K562 (cell line): ENCODE measurements at regions not wholly inside any gene's neighbourhood (a gene's known extent, or its start where the extent isn't known, plus 50 kb on each side); places are given as distances from the start of the nearest gene placed in this dataset.

Experiments
- ATAC-seq: fragments of 200-7000 bp; cut with Tn5 transposase; 3 replicates; pipeline ENCODE4 v1.9.1; 2020; ENCODE audit warnings: moderate library complexity
- BruUV-seq: library from RNA; stranded (reverse); fragments of 400-500 nt; replicated peaks from 2 replicates; lab custom pipeline; 2021; lab: Mats Ljungman, UMichigan
- CTCF ChIA-PET: fragments of 300-600 bp; formaldehyde crosslinking; extraction: SDS; loops from one replicate; lab custom pipeline; 2021; ENCODE audit warnings: low intra/inter-chr PET ratio; lab: Yijun Ruan, JAX
- POLR2A ChIA-PET: fragments of 300-600, 350-650 bp; sonication (Branson Sonifier 250); formaldehyde crosslinking; extraction: SDS; loops from one replicate; lab custom pipeline; 2021; ENCODE audit warnings: antibody characterized with exemption, inconsistent platforms; lab: Yijun Ruan, JAX
- DNase-seq, 4 experiments: peaks; one replicate each; pipeline versions ENCODE4 v3.0.0 to v3.0.0-alpha.2; 2011 to 2018; ENCODE audit warnings: low spot score in 3 of 4, mixed read lengths in 3 of 4; ENCODE audit errors: extremely low read depth in 1 of 4
- FAIRE-seq: peaks from 2 replicates; lab custom pipeline; 2011; peaks lifted over from hg19 to GRCh38; lab: Jason Lieb, UNC
- H2AFZ ChIP-seq: 2 replicates; pipeline ENCODE4 v1.6.0; 2011; ENCODE audit warnings: low read depth, low read length, control low read depth, inconsistent platforms
- H3K27ac ChIP-seq: fragments of 200-600 bp; 3 replicates; pipeline ENCODE4 v1.8.0; 2011; ENCODE audit warnings: low read depth, mild to moderate bottlenecking, control low read depth, inconsistent platforms, low read length, moderate library complexity, mixed read lengths; ENCODE audit errors: extremely low read depth
- H3K27me3 ChIP-seq, 2 experiments: fragments of 300-600 bp in 1 of 2; 2 replicates in 1 of 2; 3 replicates in 1 of 2; pipeline versions ENCODE4 v1.6.0 to v1.8.0; 2011; ENCODE audit warnings: inconsistent platforms in 2 of 2, low read length in 2 of 2, mild to moderate bottlenecking in 1 of 2, mixed read lengths in 1 of 2, moderate library complexity in 1 of 2; ENCODE audit not compliant: control insufficient read depth in 2 of 2, insufficient read depth in 2 of 2
- H3K36me3 ChIP-seq: fragments of 300-600 bp; 3 replicates; pipeline ENCODE4 v1.8.0; 2011; ENCODE audit warnings: mild to moderate bottlenecking, low read length, inconsistent platforms; ENCODE audit not compliant: control insufficient read depth, insufficient read depth
- H3K4me1 ChIP-seq, 2 experiments: fragments of 200-600 bp in 1 of 2; replicated peaks in 1 of 2; 2 replicates in 1 of 2; 3 replicates in 1 of 2; pipeline versions ENCODE4 v1.5.1 to v1.8.0; 2011; ENCODE audit warnings: inconsistent platforms in 2 of 2, low read length in 2 of 2, mild to moderate bottlenecking in 1 of 2, mixed read lengths in 1 of 2, moderate library complexity in 1 of 2; ENCODE audit not compliant: control insufficient read depth in 2 of 2, insufficient read depth in 2 of 2
- H3K4me2 ChIP-seq: 2 replicates; pipeline ENCODE4 v1.6.1; 2011; ENCODE audit warnings: low read length, control low read depth, inconsistent platforms, mixed read lengths; ENCODE audit not compliant: insufficient read depth
- H3K4me3 ChIP-seq: fragments of 200-600 bp; sonication (generic), shearing (Covaris generic); 2 replicates; pipeline ENCODE4 v1.5.1; 2016; ENCODE audit warnings: control low read depth, inconsistent platforms
- H3K79me2 ChIP-seq: fragments of 200-600 bp; 3 replicates; pipeline ENCODE4 v1.8.0; 2011; ENCODE audit warnings: low read length, inconsistent platforms; ENCODE audit not compliant: control insufficient read depth, insufficient read depth
- H3K9ac ChIP-seq, 2 experiments: 2 replicates each; pipeline versions ENCODE4 v1.6.0 to v1.6.1; 2011; ENCODE audit warnings: low read depth in 2 of 2, low read length in 2 of 2, control low read depth in 1 of 2, inconsistent platforms in 1 of 2, mild to moderate bottlenecking in 1 of 2, mixed read lengths in 1 of 2; ENCODE audit not compliant: insufficient read depth in 1 of 2
- H3K9me1 ChIP-seq: one replicate; pipeline ENCODE4 v1.6.0; 2011; ENCODE audit warnings: inconsistent platforms, mild to moderate bottlenecking, low read length, moderate library complexity; ENCODE audit not compliant: control insufficient read depth, insufficient read depth
- H3K9me3 ChIP-seq: replicated peaks from 2 replicates; pipeline ENCODE4 v1.5.1; 2011; ENCODE audit warnings: low read depth, low read length, inconsistent platforms; ENCODE audit not compliant: control insufficient read depth, insufficient read depth
- H4K20me1 ChIP-seq: replicated peaks from 2 replicates; pipeline ENCODE4 v1.6.1; 2011; ENCODE audit warnings: low read length, inconsistent platforms, mixed read lengths; ENCODE audit not compliant: control insufficient read depth, insufficient read depth
- ATF7 ChIP-seq: fragments of 450-650 bp; IDR thresholded peaks from 2 replicates; pipeline ENCODE4 v1.7.1; 2014; ENCODE audit warnings: mild to moderate bottlenecking, moderate library complexity
- DACH1 ChIP-seq: fragments of 450-650 bp; IDR thresholded peaks from 2 replicates; pipeline ENCODE4 v1.6.1; 2018; ENCODE audit not compliant: partially characterized antibody
- GABPB1 ChIP-seq: sonication (generic); formaldehyde crosslinking; IDR thresholded peaks from 2 replicates; pipeline ENCODE4 v1.8.0; 2022; ENCODE audit warnings: mild to moderate bottlenecking, missing genetic modification reagents
- MCM7 ChIP-seq, 2 experiments: fragments of 450-650 bp; IDR thresholded peaks; 2 replicates each; pipeline ENCODE4 v1.6.1; 2016 to 2018
- NFYB ChIP-seq: IDR thresholded peaks from 2 replicates; pipeline ENCODE4 v1.6.1; 2011; ENCODE audit warnings: mild to moderate bottlenecking, moderate library complexity; ENCODE audit not compliant: insufficient read length; ENCODE audit errors: extremely low read depth
- NR2C1 ChIP-seq, 2 experiments: fragments of 450-650 bp; IDR thresholded peaks; 2 replicates each; pipeline ENCODE4 v1.6.1; 2017; ENCODE audit warnings: mild to moderate bottlenecking in 2 of 2, antibody characterized with exemption in 1 of 2, inconsistent platforms in 1 of 2, missing compliant biosample characterization in 1 of 2, missing genetic modification characterization in 1 of 2
- PHB2 ChIP-seq: fragments of 450-650 bp; IDR thresholded peaks from 2 replicates; pipeline ENCODE4 v1.6.1; 2017; ENCODE audit warnings: low read depth
- RBBP5 ChIP-seq: fragments of 200-600 bp; sonication (generic); IDR thresholded peaks from 2 replicates; pipeline ENCODE4 v1.6.1; 2012; ENCODE audit warnings: borderline replicate concordance, mild to moderate bottlenecking, low read length, control low read depth, inconsistent platforms; ENCODE audit not compliant: insufficient read depth, poor library complexity, severe bottlenecking
- RCOR1 ChIP-seq, 2 experiments: IDR thresholded peaks; 2 replicates each; pipeline ENCODE4 v1.6.1; 2012; ENCODE audit warnings: low read depth in 2 of 2, low read length in 2 of 2, borderline replicate concordance in 1 of 2, improper control_type of control experiment in 1 of 2
- SREBF2 ChIP-seq: sonication (generic); formaldehyde crosslinking; IDR thresholded peaks from 2 replicates; pipeline ENCODE4 v1.4.0; 2020; ENCODE audit warnings: mild to moderate bottlenecking, missing genetic modification reagents
- TCF7L2 ChIP-seq: fragments of 150-350 bp; IDR thresholded peaks from 2 replicates; pipeline ENCODE4 v1.6.1; 2016; ENCODE audit warnings: low read depth, mild to moderate bottlenecking, low read length, moderate library complexity
- TCFL5 ChIP-seq: fragments of 250-450 bp; sonication (Bioruptor Pico); conservative IDR thresholded peaks from 2 replicates; pipeline ENCODE4 v1.6.1; 2021; ENCODE audit warnings: mild to moderate bottlenecking, moderate library complexity, matching md5 sums
- TEAD2 ChIP-seq: fragments of 450-650 bp; IDR thresholded peaks from 2 replicates; pipeline ENCODE4 v1.6.1; 2016; ENCODE audit warnings: missing genetic modification characterization, control low read depth, missing compliant biosample characterization
- ZFX ChIP-seq: sonication (generic); formaldehyde crosslinking; IDR thresholded peaks from 2 replicates; pipeline ENCODE4 v1.8.0; 2022; ENCODE audit warnings: mild to moderate bottlenecking, missing genetic modification reagents, moderate library complexity
- ZNF696 ChIP-seq: fragments of 250-450 bp; sonication (Bioruptor Pico); conservative IDR thresholded peaks from 2 replicates; pipeline ENCODE4 v1.4.0; 2020; ENCODE audit warnings: mild to moderate bottlenecking, moderate library complexity
- ZNF830 ChIP-seq: fragments of 250-450 bp; sonication (Bioruptor Pico); IDR thresholded peaks from 2 replicates; pipeline ENCODE4 v1.5.0; 2021; ENCODE audit warnings: mild to moderate bottlenecking
- WGBS: fragments of 100-300 bp; shearing (Covaris generic); methylation state at CpG from one replicate; pipeline ENCODE4 v1.1.6; 2016; ENCODE audit warnings: low coverage, mixed read lengths; ENCODE audit not compliant: insufficient coverage; ENCODE audit errors: missing lambda C conversion rate; 5-methylcytosine and 5-hydroxymethylcytosine counted together
- in situ Hi-C: fragments of 300-500 bp; cut with MboI; formaldehyde crosslinking; loops from 4 replicates; pipeline ENCODE4 v1.15.0; 2018; ENCODE audit warnings: inconsistent platforms, mixed read lengths
- intact Hi-C: fragments of 100-400 bp; cut with micrococcal nuclease; formaldehyde crosslinking; loops from 2 replicates; pipeline ENCODE4 v1.14.2; 2022
- TF ChIP-seq, protein P1 (sequence below): fragments of 450-650 bp; formaldehyde crosslinking; IDR thresholded peaks from 2 replicates; pipeline ENCODE4 v1.4.0; 2022; ENCODE audit warnings: mild to moderate bottlenecking, moderate library complexity
- TF ChIP-seq, protein P2 (sequence below): fragments of 250-450 bp; sonication (Bioruptor Pico); IDR thresholded peaks from 2 replicates; pipeline ENCODE4 v1.8.0; 2021; ENCODE audit warnings: mild to moderate bottlenecking, moderate library complexity

DNA sequence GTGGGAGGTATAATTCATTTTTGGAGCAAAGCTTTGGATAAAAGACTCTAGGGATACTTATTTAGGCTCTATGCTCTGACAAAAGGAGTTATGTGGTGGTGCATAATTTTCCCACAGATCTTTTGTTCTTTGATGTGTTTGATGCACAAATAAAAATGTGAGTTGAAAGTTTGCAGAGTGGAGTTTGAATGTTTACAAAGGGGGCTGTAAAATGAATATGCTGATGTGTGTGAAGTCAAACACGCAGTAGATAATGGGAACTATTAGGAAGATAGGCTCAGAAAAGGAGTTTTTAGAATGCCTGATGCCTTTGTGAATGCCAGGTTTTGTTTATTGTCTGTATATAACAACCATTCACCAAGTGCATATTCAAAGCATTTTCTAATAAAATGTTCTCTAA, 545.0 kb upstream of the EPHA7 start:
- TF ChIP-seq, protein P1, sequence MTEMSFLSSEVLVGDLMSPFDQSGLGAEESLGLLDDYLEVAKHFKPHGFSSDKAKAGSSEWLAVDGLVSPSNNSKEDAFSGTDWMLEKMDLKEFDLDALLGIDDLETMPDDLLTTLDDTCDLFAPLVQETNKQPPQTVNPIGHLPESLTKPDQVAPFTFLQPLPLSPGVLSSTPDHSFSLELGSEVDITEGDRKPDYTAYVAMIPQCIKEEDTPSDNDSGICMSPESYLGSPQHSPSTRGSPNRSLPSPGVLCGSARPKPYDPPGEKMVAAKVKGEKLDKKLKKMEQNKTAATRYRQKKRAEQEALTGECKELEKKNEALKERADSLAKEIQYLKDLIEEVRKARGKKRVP (CRISPR knock-in tag), result no peak
- TF ChIP-seq ZFX (CRISPR knock-in tag), result no peak
- no peak for TF ChIP-seq PHB2
- TF ChIP-seq NFYB, result no peak
- TF ChIP-seq SREBF2 (CRISPR knock-in tag), result no peak
- TF ChIP-seq, protein P2, sequence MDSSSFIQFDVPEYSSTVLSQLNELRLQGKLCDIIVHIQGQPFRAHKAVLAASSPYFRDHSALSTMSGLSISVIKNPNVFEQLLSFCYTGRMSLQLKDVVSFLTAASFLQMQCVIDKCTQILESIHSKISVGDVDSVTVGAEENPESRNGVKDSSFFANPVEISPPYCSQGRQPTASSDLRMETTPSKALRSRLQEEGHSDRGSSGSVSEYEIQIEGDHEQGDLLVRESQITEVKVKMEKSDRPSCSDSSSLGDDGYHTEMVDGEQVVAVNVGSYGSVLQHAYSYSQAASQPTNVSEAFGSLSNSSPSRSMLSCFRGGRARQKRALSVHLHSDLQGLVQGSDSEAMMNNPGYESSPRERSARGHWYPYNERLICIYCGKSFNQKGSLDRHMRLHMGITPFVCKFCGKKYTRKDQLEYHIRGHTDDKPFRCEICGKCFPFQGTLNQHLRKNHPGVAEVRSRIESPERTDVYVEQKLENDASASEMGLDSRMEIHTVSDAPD (CRISPR knock-in tag), result no peak
- TF ChIP-seq ATF7, result no peak
- TF ChIP-seq MCM7 (IDR thresholded peaks at IDR 0.05), result no peak
- no peak for TF ChIP-seq GABPB1
- no peak for TF ChIP-seq DACH1
- TF ChIP-seq TCF7L2, result no peak
- TF ChIP-seq TCFL5 (CRISPR knock-in tag), result no peak
- TF ChIP-seq RCOR1 (IDR thresholded peaks at IDR 0.05; ENCODE audit: borderline replicate concordance in 1 of 2, low read depth in 2 of 2, low read length in 2 of 2), result no peak
- TF ChIP-seq ZNF696 (CRISPR knock-in tag), result no peak
- no peak for TF ChIP-seq NR2C1 (IDR thresholded peaks at IDR 0.05)
- TF ChIP-seq NR2C1 (tag; IDR thresholded peaks at IDR 0.05), result no peak
- TF ChIP-seq ZNF830 (CRISPR knock-in tag), result no peak
- TF ChIP-seq RBBP5, result no peak
- TF ChIP-seq TEAD2 (tag), result no peak
- in situ Hi-C loops (no loop called here), intact Hi-C loops (no loop called here)
- ChIA-PET CTCF (no interaction called here), POLR2A (no interaction called here)
- H3K36me3 ChIP-seq, result no peaks in the 10 kb centered on the region
- FAIRE-seq, result no peak
- no peaks in the 10 kb centered on the region for H3K79me2 ChIP-seq
- H4K20me1 ChIP-seq, result no peaks in the 10 kb centered on the region
- no TSS peak for BruUV-seq
- no peak overlapping the region for H3K4me3 ChIP-seq
- no peaks in the 10 kb centered on the region for H3K27me3 ChIP-seq
- ATAC-seq, result no peak
- no peak overlapping the region for H3K4me2 ChIP-seq
- H3K27ac ChIP-seq, result no peak overlapping the region
- H3K4me1 ChIP-seq, result no peaks in the 10 kb centered on the region
- H3K9me3 ChIP-seq, result no peaks in the 10 kb centered on the region
- H2AFZ ChIP-seq, result no peak overlapping the region
- DNase-seq, result no peak
- WGBS, result 0% methylated on average over 1 of the region's 1 CpG
- H3K9ac ChIP-seq, result no peak overlapping the region
- H3K9me1 ChIP-seq, result no peaks in the 10 kb centered on the region
